T-helper 2 cell treated with Interferon-gamma antibody and Interleukin-4, amounts not matched to agents 5 μg/mL and 100 μg/mL, for 36 hours (primary cell): ENCODE measurements at regions not wholly inside any gene's neighbourhood (a gene's known extent, or its start where the extent isn't known, plus 50 kb on each side); places are given as distances from the start of the nearest gene placed in this dataset.

Source experiments
- DNase-seq: peaks from one replicate; pipeline ENCODE4 v3.0.0; 2021; ENCODE audit warnings: low spot score
- H3K27ac Mint-ChIP-seq: one replicate; pipeline ENCODE4 v1.8.0; 2021; ENCODE audit warnings: mild to moderate bottlenecking, mixed read lengths
- H3K27me3 Mint-ChIP-seq: one replicate; pipeline ENCODE4 v1.8.0; 2021; ENCODE audit warnings: low read depth, mixed read lengths
- H3K36me3 Mint-ChIP-seq: one replicate; pipeline ENCODE4 v1.8.0; 2021; ENCODE audit warnings: low read depth, mixed read lengths
- H3K4me1 Mint-ChIP-seq: one replicate; pipeline ENCODE4 v1.8.0; 2021; ENCODE audit warnings: low read depth, mixed read lengths
- H3K4me3 Mint-ChIP-seq: one replicate; pipeline ENCODE4 v1.8.0; 2022; ENCODE audit warnings: mild to moderate bottlenecking, moderate library complexity, mixed read lengths
- H3K9me3 Mint-ChIP-seq: one replicate; pipeline ENCODE4 v1.8.0; 2021; ENCODE audit warnings: mixed read lengths

DNA sequence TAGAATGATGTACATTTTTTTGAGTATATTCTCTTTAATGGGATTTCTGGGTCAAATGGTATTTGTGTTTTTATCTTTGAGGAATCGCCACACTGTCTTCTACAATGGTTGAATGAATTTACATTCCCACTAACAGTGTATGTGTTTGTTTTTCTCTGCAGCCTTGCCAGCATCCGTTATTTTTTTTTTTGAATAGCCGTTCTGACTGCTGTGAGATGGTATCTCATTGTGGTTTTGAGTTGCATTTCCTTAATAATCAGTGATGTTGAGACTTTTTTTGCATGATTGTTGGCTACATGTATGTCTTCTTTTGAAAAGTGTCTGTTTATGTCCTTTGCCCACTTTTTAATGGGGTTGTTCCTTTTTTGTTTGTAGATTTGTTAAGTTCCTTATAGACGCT, 172.7 kb upstream of the CDH8 start:
- H3K27ac Mint-ChIP-seq: no peak overlapping the region
- no peaks in the 10 kb centered on the region for H3K36me3 Mint-ChIP-seq
- no peak for DNase-seq
- peaks cover 56% of the 10 kb centered on the region for H3K9me3 Mint-ChIP-seq
- H3K27me3 Mint-ChIP-seq: no peaks in the 10 kb centered on the region
- H3K4me1 Mint-ChIP-seq: no peaks in the 10 kb centered on the region
- no peak overlapping the region for H3K4me3 Mint-ChIP-seq

DNA sequence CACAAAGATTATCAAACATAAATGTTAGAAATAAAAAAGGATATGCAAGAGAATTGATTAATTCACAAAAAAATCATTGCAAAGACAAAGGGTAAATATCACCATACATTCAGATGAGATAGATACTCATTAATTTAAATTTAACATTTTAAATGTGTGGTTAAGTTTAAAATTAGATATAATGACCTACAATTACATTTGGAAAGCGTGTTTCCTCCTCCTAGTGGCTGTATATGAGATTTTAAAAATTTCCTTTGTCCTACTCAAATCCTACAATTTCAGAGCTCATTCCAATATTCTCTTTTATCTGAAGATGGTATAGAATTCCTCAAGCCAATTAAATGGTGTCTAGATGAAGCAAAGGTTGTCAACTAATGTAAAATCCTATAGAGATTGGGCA, 169.2 kb upstream of the CDH8 start:
- Mint-ChIP-seq H3K4me3 (no peak overlapping the region), H3K27ac (no peak overlapping the region), H3K36me3 (no peaks in the 10 kb centered on the region), H3K4me1 (no peaks in the 10 kb centered on the region), H3K9me3 (peaks cover 33% of the 10 kb centered on the region), H3K27me3 (no peaks in the 10 kb centered on the region)
- DNase-seq: no peak

DNA sequence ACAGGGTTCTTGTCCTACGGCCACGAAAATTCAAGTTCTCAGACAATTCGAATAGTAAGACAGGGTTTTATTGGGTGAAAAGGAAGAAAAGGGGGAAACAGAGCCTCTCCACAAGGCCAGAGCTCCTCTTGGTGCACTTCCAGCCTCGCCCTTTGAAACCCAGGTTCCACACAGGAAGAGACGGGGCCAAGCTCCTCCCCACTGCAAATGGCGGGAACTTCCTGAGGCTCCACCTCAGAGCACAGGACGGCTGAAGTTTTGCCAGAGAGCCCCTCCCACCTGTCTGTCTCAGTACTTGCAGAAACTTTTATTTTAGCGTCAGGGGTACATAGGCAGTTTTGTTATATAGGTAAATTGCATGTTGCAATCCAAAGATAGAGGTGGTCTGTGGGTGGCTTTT, 165.7 kb upstream of the CDH8 start:
- no peak overlapping the region for H3K4me3 Mint-ChIP-seq

DNA sequence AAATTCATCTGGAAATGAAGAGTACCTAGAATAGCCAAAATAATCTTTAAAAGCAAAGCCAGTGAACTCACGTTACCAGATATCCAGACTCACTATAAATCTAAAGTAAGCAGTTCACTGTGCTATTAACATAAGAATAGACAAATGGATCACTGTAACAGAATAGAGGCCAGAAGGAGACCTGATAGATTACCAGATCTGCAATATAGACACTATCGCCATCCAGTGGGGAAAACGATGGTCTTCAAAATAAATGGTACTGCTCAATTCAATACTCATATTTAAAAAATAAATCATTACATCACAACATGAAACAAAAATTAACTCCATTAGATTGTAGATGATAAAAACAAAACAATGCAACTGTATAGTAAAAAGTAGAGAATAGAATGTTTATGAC, 158.6 kb upstream of the CDH8 start:
- no peak overlapping the region for H3K27ac Mint-ChIP-seq
- no peaks in the 10 kb centered on the region for H3K27me3 Mint-ChIP-seq
- no peak overlapping the region for H3K4me3 Mint-ChIP-seq
- DNase-seq: no peak
- H3K4me1 Mint-ChIP-seq: no peaks in the 10 kb centered on the region
- H3K9me3 Mint-ChIP-seq: peaks cover 21% of the 10 kb centered on the region
- no peaks in the 10 kb centered on the region for H3K36me3 Mint-ChIP-seq

More for the DNA sequence above, 165.7 kb upstream of the CDH8 start:
- no peak overlapping the region for H3K27ac Mint-ChIP-seq
- no peaks in the 10 kb centered on the region for H3K27me3 Mint-ChIP-seq
- H3K36me3 Mint-ChIP-seq: no peaks in the 10 kb centered on the region
- peaks cover 20% of the 10 kb centered on the region for H3K9me3 Mint-ChIP-seq
- no peak for DNase-seq
- no peaks in the 10 kb centered on the region for H3K4me1 Mint-ChIP-seq

DNA sequence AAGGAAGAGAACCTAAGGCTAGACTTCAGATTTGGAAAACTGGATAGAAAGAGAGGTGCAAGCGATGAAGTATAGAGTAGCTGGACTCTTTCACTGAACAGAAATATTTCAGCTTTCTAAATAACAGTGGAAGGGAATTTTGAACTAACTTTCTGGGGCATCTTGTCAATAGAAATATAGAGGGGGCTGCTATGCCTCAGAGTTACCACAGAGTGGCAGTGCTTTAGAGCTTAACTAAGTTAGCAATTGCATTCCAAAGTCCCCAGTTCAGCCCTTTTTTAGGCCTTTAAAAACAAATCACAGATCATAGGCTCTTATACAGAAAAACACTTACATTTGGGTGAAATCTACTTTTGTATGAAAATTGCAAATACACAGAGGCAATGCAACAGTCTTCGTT, 154.2 kb upstream of the CDH8 start:
- Mint-ChIP-seq H3K27me3 (no peaks in the 10 kb centered on the region), H3K4me1 (no peaks in the 10 kb centered on the region), H3K36me3 (no peaks in the 10 kb centered on the region), H3K27ac (no peak overlapping the region), H3K9me3 (peaks cover 29% of the 10 kb centered on the region), H3K4me3 (no peak overlapping the region)
- no peak for DNase-seq

DNA sequence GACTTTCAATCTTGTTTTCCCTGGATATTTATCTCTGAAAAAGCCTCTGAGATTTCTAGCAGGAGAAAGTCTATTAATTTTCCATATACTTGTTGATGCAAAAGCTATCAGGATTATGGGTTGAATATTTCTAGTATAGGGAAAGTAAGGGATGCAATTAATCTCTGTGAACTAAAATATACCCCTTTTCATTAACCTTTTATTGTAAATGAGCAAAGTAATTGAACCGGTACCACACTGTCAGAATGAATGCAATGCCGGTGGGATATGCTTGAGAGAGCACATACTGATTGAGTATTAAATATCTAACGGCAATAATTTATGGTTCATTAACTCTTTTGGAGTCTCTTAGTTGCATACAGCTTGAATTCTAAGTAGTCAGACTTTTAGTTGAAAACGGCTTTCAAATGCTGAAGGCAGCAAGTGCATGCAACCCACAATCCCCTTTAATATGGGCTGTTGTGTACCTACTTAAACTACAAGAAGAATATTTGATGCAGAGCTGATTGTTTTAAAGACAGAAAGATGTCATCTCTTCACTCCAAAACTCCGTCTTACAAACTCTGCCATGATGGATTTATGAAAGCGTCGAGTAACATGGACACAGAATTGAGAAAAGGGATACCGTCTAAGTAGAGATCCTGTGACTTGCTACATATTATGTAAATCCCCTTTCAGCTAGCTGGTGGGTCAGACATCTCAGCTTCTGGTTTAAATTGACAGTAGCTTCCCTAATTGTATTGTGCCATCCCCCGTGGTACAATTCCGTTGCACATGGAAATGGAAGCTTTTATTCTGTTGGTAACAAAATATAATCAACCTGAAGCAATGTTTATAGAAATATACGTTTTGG, 141.3 kb upstream of the CDH8 start:
- Mint-ChIP-seq H3K27ac (no peak overlapping the region), H3K4me3 (no peak overlapping the region), H3K9me3 (peaks cover 33% of the 10 kb centered on the region), H3K27me3 (no peaks in the 10 kb centered on the region), H3K4me1 (no peaks in the 10 kb centered on the region), H3K36me3 (no peaks in the 10 kb centered on the region)
- no peak for DNase-seq

DNA sequence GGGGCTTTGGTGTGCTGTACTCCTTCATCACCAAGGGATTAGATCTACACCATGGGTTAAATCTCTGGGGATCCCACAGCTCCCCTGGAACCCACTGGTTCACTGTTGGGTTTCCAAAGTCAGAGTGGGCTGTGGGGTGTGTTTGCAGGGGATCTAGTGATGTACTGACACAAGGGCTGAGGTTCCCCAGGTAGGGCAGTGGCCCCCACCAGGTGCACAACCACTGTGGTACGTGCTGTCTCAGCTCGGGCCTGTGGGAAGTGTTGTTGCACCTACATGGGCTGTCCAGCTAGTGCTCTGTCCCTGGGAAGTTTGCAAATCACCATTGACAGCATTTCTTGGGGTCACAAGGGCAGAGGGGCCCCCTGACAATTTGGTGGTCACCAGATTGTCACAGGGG, 134.4 kb upstream of the CDH8 start:
- Mint-ChIP-seq H3K36me3 (no peaks in the 10 kb centered on the region), H3K27ac (no peak overlapping the region), H3K27me3 (no peaks in the 10 kb centered on the region), H3K9me3 (peaks cover 35% of the 10 kb centered on the region), H3K4me3 (no peak overlapping the region), H3K4me1 (no peaks in the 10 kb centered on the region)
- no peak for DNase-seq

DNA sequence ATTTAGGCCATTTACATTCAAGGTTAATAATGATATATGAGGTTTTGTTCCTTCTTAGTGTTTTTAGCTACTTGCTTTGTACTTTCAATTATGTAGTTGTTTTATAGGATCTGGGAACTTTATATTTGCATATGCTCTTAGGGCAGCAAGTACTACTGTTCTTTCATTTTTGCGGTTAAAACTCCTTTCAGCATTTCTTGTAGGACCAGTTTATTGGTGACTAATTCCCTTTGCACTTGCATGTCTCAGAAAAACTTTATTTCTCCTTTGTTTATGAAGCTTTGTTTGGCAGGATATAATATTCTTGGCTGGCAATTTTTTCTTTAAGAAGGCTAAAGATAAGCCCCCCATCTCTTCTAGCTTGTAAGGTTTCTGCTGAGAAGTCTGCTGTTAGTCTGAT, 131.3 kb upstream of the CDH8 start:
- no peaks in the 10 kb centered on the region for H3K4me1 Mint-ChIP-seq
- no peak overlapping the region for H3K4me3 Mint-ChIP-seq
- H3K27ac Mint-ChIP-seq: no peak overlapping the region
- H3K36me3 Mint-ChIP-seq: no peaks in the 10 kb centered on the region
- H3K27me3 Mint-ChIP-seq: no peaks in the 10 kb centered on the region
- no peak for DNase-seq
- H3K9me3 Mint-ChIP-seq: peaks cover 46% of the 10 kb centered on the region

DNA sequence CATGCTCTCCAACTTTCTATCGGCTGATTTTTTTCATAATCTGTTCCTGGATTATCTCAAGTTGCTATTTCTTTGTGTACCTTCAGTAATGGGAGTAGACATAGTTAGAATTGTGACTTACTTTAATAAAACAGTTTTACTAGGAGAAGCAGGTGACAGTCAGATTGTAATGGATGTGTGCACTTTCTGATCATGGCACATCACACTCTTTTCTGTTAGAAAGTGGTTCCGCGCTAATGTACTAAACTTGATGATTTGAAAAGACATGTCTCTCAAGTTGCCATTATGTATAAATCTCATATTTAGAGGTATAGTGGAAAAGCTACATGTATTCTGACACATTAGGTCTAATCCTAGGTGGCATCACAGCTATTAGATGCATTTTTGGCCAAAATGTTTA, 121.3 kb upstream of the CDH8 start:
- no peaks in the 10 kb centered on the region for H3K36me3 Mint-ChIP-seq
- no peak overlapping the region for H3K27ac Mint-ChIP-seq
- peaks cover 21% of the 10 kb centered on the region for H3K9me3 Mint-ChIP-seq
- no peak overlapping the region for H3K4me3 Mint-ChIP-seq
- no peaks in the 10 kb centered on the region for H3K4me1 Mint-ChIP-seq
- DNase-seq: no peak
- H3K27me3 Mint-ChIP-seq: no peaks in the 10 kb centered on the region

DNA sequence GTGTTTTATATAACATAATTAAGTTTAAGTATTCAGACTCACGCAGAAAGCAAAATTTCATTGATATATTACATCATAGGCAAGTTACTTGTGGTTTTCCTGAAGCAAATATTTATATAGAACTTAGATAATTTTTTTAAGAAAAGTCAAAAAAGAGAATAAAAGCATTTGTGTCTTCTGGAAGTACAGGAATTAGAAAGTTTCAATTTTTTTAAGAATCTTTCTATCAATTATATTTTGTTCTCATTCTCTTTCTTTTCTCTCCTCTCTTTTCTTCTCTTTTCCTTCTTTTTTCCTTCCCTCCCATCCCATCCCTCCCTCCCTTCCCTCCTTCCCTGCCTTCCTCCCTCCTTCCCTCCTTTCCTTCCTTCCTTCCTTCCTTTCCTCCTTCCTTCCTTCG, 120.7 kb upstream of the CDH8 start:
- Mint-ChIP-seq H3K9me3 (peaks cover 27% of the 10 kb centered on the region), H3K4me3 (no peak overlapping the region), H3K27ac (no peak overlapping the region), H3K36me3 (no peaks in the 10 kb centered on the region), H3K4me1 (no peaks in the 10 kb centered on the region), H3K27me3 (no peaks in the 10 kb centered on the region)
- DNase-seq: no peak

DNA sequence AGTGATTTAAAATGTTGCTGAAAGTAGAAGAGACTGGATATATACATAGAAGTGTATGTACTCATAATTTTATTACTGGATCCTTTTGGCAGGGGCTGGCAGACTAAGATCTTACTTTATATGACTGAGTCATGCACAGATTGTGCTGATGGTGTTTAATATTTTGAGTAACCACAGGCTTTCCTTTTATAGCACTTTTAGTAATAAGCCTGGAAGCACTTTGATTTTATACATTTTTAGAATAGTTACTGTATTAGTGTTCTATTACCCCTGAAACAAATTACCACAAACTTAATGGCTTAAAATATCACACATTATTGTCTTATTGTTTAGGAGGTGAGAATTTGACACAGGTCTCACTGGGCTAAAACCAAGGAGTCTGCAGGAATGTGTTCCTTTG, 113.4 kb upstream of the CDH8 start:
- Mint-ChIP-seq H3K36me3 (no peaks in the 10 kb centered on the region), H3K27me3 (no peaks in the 10 kb centered on the region), H3K9me3 (peaks cover 36% of the 10 kb centered on the region), H3K4me1 (no peaks in the 10 kb centered on the region), H3K27ac (no peak overlapping the region), H3K4me3 (no peak overlapping the region)
- DNase-seq: no peak

DNA sequence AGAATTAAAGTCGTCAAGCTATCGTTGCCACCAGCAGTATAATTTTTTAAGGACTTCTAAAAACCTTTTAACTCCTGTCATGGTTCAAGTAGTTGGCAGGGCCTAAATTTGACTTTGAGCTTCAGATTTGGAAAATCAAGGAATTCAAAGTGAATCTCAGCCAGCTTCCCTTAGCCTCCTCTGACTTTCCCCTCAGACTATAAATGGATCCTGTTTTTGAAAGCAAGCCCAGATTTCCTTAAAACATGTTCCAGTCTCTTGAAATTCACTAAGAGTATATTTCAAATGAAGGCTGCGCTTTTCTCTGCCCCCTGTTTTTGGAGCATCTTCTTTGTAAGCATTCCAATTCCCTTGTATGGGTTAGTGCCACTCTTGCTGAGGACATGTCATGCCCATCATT, 101.8 kb upstream of the CDH8 start:
- no peaks in the 10 kb centered on the region for H3K4me1 Mint-ChIP-seq

DNA sequence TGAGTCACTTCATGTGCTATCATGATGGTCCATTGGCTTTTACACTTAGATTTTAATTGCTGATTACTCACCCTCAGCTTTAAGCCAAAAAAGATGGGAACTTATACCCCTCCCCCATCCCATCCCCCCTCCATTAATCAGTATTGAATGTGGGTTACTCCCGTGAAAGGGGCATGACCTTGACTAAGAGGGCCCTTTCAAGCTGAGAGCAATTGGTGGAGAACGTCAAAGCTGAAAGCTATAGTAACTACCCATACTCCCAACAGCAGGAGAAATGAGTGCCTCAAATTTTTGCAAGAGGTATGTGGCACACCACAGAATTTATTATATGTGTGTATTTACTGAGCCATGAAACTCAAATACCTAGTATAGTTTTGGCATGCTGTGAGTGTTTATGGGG, 99.7 kb upstream of the CDH8 start:
- no peak overlapping the region for H3K27ac Mint-ChIP-seq
- no peaks in the 10 kb centered on the region for H3K36me3 Mint-ChIP-seq
- no peak for DNase-seq
- H3K4me3 Mint-ChIP-seq: no peak overlapping the region
- no peaks in the 10 kb centered on the region for H3K4me1 Mint-ChIP-seq
- H3K9me3 Mint-ChIP-seq: peaks cover 43% of the 10 kb centered on the region
- no peaks in the 10 kb centered on the region for H3K27me3 Mint-ChIP-seq

More for the DNA sequence above, 101.8 kb upstream of the CDH8 start:
- H3K4me3 Mint-ChIP-seq: no peak overlapping the region
- H3K9me3 Mint-ChIP-seq: peaks cover 36% of the 10 kb centered on the region
- no peaks in the 10 kb centered on the region for H3K36me3 Mint-ChIP-seq
- DNase-seq: no peak
- H3K27ac Mint-ChIP-seq: no peak overlapping the region
- H3K27me3 Mint-ChIP-seq: no peaks in the 10 kb centered on the region

DNA sequence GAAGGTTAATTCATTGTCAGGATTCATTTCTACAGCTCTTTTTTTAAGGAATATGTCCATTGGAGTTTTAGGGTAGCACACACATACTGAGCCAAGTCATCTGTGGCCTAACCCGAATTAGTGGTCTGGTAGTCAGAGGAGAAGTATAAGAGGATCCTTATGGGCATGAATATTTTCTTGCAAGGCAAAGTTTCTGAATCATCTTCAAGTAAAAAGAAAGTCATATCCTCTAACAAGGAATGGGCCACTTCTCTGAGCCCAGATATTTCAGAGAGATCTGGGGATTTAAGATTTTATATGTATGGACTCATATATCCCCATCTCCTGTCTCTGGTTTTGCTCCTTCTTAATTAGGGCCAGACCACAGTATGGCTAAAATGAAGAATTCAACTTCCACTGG, 99.2 kb upstream of the CDH8 start:
- H3K36me3 Mint-ChIP-seq: no peaks in the 10 kb centered on the region
- H3K9me3 Mint-ChIP-seq: peaks cover 41% of the 10 kb centered on the region
- H3K27ac Mint-ChIP-seq: no peak overlapping the region
- no peak overlapping the region for H3K4me3 Mint-ChIP-seq
- no peak for DNase-seq
- H3K27me3 Mint-ChIP-seq: no peaks in the 10 kb centered on the region
- H3K4me1 Mint-ChIP-seq: no peaks in the 10 kb centered on the region

DNA sequence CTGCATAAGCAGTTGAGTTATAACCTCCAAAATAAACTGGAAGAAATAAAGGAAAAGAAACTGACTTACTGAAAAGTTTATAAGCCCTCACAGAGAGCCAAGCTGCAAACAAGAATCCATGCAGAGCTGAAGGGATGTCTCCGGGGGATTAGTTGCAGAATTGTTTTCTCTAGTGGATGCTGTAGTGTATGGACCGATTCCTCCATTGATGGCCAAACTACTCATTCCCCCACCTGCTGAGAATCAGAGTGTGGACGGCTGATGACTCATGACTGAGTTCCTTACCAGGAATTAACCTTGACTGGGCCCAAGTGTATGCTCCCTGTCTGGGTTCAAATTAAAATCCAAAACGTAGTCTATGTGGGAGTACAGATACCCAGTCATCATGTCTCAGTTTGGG, 93.9 kb upstream of the CDH8 start:
- Mint-ChIP-seq H3K27ac (no peak overlapping the region), H3K27me3 (no peaks in the 10 kb centered on the region), H3K4me3 (no peak overlapping the region), H3K4me1 (no peaks in the 10 kb centered on the region), H3K9me3 (peaks cover 22% of the 10 kb centered on the region), H3K36me3 (no peaks in the 10 kb centered on the region)
- DNase-seq: no peak
